Right cardiac atrium (tissue), 5 donors: ENCODE measurements at regions not wholly inside any gene's neighbourhood (a gene's known extent, or its start where the extent isn't known, plus 50 kb on each side); places are given as distances from the start of the nearest gene placed in this dataset.
"Not testable (repeated sequence)": the region's sequence is repeated elsewhere in the genome, so short reads cannot be mapped to it uniquely, and the experiment has no call there.

Source experiments
- ATAC-seq, 2 donors: fragments of 200-7000 bp; cut with Tn5 transposase; one replicate each; pipeline versions ENCODE4 v1.8.0 to v1.9.1; 2020; ENCODE audit warnings: moderate library complexity in 2 of 2, mild to moderate bottlenecking in 1 of 2
- DNase-seq, 3 donors: peaks; one replicate each; pipeline ENCODE4 v3.0.0-alpha.2; 2020
- H3K27ac ChIP-seq: one replicate; pipeline ENCODE4 v1.5.1; 2013; ENCODE audit warnings: mild to moderate bottlenecking, low read length, control low read depth, moderate library complexity
- H3K27me3 ChIP-seq: one replicate; pipeline ENCODE4 v1.6.1; 2013; ENCODE audit not compliant: control insufficient read depth, insufficient read depth
- H3K4me1 ChIP-seq: one replicate; pipeline ENCODE4 v1.6.1; 2013; ENCODE audit warnings: low read length; ENCODE audit not compliant: control insufficient read depth, insufficient read depth
- H3K4me3 ChIP-seq: one replicate; pipeline ENCODE4 v1.5.1; 2013; ENCODE audit warnings: low read length, control low read depth
- H3K9me3 ChIP-seq: one replicate; pipeline ENCODE4 v1.6.1; 2013; ENCODE audit warnings: low read length; ENCODE audit not compliant: control insufficient read depth
- WGBS: extraction: QIAGEN DNeasy Blood & Tissue Kit; methylation state at CpG from one replicate; pipeline ENCODE4 v1.1.7; 2013; 5-methylcytosine and 5-hydroxymethylcytosine counted together
- intact Hi-C, 4 donors: fragments of 100-400 bp; cut with DNase I; formaldehyde crosslinking; loops; one replicate each; pipeline versions ENCODE4 v1.11.0 to v1.14.0; 2022 to 2023
- donor health status: healthy with polysubstance abuse.
- donor health status: DM: no; HTN: yes; CAD: no.
- donor health status: DM: no; HTN: no; CAD: no.
- donor health status: DM: no; HTN: yes; CAD: no; lungs with severe emphysema.
- donor health status: DM: yes; HTN: yes; CAD: no.

- no peak overlapping the region for H3K4me3 ChIP-seq
- no peaks in the 10 kb centered on the region for H3K4me1 ChIP-seq
- no peaks in the 10 kb centered on the region for H3K9me3 ChIP-seq
- H3K27me3 ChIP-seq = no peaks in the 10 kb centered on the region
- no peak overlapping the region for H3K27ac ChIP-seq
- DNase-seq = peak in 2 of 3 donors; percentile 23 to 48
- no peak for ATAC-seq
- WGBS = 97% methylated on average over 48 of the region's 50 CpGs
- intact Hi-C loops = no loop called here
Observed at GRCh38 chr20:30484009-30484748, 773.3 kb upstream of the DEFB115 start.

GRCh38 chr20:30484749-30485070 lies 772.8 kb upstream of the DEFB115 start:
- DNase-seq = peak in 1 of 3 donors; percentile 55
- no peak for ATAC-seq
- H3K9me3 ChIP-seq = no peaks in the 10 kb centered on the region
- no peaks in the 10 kb centered on the region for H3K4me1 ChIP-seq
- intact Hi-C loops = no loop called here
- H3K27me3 ChIP-seq = no peaks in the 10 kb centered on the region
- H3K4me3 ChIP-seq = no peak overlapping the region
- WGBS = 91% methylated on average over 17 of the region's 17 CpGs
- H3K27ac ChIP-seq = no peak overlapping the region

- intact Hi-C loops = no loop called here
- DNase-seq (peak in 2 of 3 donors; percentile 26 to 47), ATAC-seq (peak in 1 of 2 donors; percentile 36)
- H3K4me3 ChIP-seq = no peak overlapping the region
- H3K27me3 ChIP-seq = no peaks in the 10 kb centered on the region
- no peaks in the 10 kb centered on the region for H3K4me1 ChIP-seq
- WGBS = 93% methylated on average over 50 of the region's 50 CpGs
- H3K27ac ChIP-seq = no peak overlapping the region
- H3K9me3 ChIP-seq = no peaks in the 10 kb centered on the region
Observed at GRCh38 chr20:30485331-30486102, 771.9 kb upstream of the DEFB115 start.

- 92% methylated on average over 12 of the region's 14 CpGs for WGBS
- no peak overlapping the region for H3K27ac ChIP-seq
Observed at GRCh38 chr20:30486103-30486478, 771.4 kb upstream of the DEFB115 start.

GRCh38 chr20:30487461-30487860 lies 770.0 kb upstream of the DEFB115 start:
- H3K4me3 ChIP-seq, H3K9me3 ChIP-seq, H3K27ac ChIP-seq, intact Hi-C loops, H3K4me1 ChIP-seq, DNase-seq, H3K27me3 ChIP-seq, ATAC-seq: not testable (repeated sequence)
- WGBS = 90% methylated on average over 18 of the region's 18 CpGs

More at GRCh38 chr20:30486103-30486478, 771.4 kb upstream of the DEFB115 start:
- ATAC-seq = no peak
- H3K27me3 ChIP-seq = no peaks in the 10 kb centered on the region
- DNase-seq = no peak
- no peak overlapping the region for H3K4me3 ChIP-seq
- H3K4me1 ChIP-seq = no peaks in the 10 kb centered on the region
- no peaks in the 10 kb centered on the region for H3K9me3 ChIP-seq
- intact Hi-C loops = no loop called here

GRCh38 chr20:30487947-30488926 lies 769.2 kb upstream of the DEFB115 start:
- H3K4me3 ChIP-seq = no peak overlapping the region

GRCh38 chr20:30488941-30489613 lies 768.4 kb upstream of the DEFB115 start:
- no peaks in the 10 kb centered on the region for H3K27me3 ChIP-seq
- no peak overlapping the region for H3K4me3 ChIP-seq
- intact Hi-C loops = no loop called here
- DNase-seq (peak in 1 of 3 donors; percentile 40), ATAC-seq (no peak)
- H3K4me1 ChIP-seq = no peaks in the 10 kb centered on the region
- H3K27ac ChIP-seq = no peak overlapping the region
- WGBS = 29% methylated on average over 56 of the region's 56 CpGs
- no peaks in the 10 kb centered on the region for H3K9me3 ChIP-seq

More at GRCh38 chr20:30487947-30488926, 769.2 kb upstream of the DEFB115 start:
- DNase-seq = peak in 1 of 3 donors; percentile 45
- Histone ChIP-seq H3K27me3 (no peaks in the 10 kb centered on the region), H3K9me3 (no peaks in the 10 kb centered on the region), H3K4me1 (no peaks in the 10 kb centered on the region), H3K27ac (no peak overlapping the region)
- 45% methylated on average over 97 of the region's 97 CpGs for WGBS
- ATAC-seq = no peak
- intact Hi-C loops = no loop called here

- 56% methylated on average over 29 of the region's 29 CpGs for whole genome bisulfite sequencing
Observed at GRCh38 chr20:30489614-30490003, 767.9 kb upstream of the DEFB115 start.

GRCh38 chr20:30491016-30491415 lies 766.4 kb upstream of the DEFB115 start:
- H3K27me3 ChIP-seq = no peaks in the 10 kb centered on the region
- no peak for ATAC-seq
- H3K4me3 ChIP-seq = no peak overlapping the region
- intact Hi-C loops = no loop called here
- no peak overlapping the region for H3K27ac ChIP-seq
- no peaks in the 10 kb centered on the region for H3K9me3 ChIP-seq
- H3K4me1 ChIP-seq = no peaks in the 10 kb centered on the region
- 87% methylated on average over 15 of the region's 15 CpGs for WGBS
- DNase-seq = no peak

More at GRCh38 chr20:30489614-30490003, 767.9 kb upstream of the DEFB115 start:
- intact Hi-C loops = no loop called here
- DNase-seq = peak in 1 of 3 donors; percentile 2
- Histone ChIP-seq H3K27ac (no peak overlapping the region), H3K9me3 (no peaks in the 10 kb centered on the region), H3K4me3 (no peak overlapping the region), H3K4me1 (no peaks in the 10 kb centered on the region), H3K27me3 (no peaks in the 10 kb centered on the region)
- ATAC-seq = no peak

- DNase-seq, H3K27ac ChIP-seq, H3K4me1 ChIP-seq, ATAC-seq, H3K9me3 ChIP-seq, H3K4me3 ChIP-seq, intact Hi-C loops, H3K27me3 ChIP-seq: not testable (repeated sequence)
- 80% methylated on average over 16 of the region's 16 CpGs for WGBS
Observed at GRCh38 chr20:30496656-30497055, 760.8 kb upstream of the DEFB115 start.
